ENCODE measurements at regions not wholly inside any gene's neighbourhood (a gene's known extent, or its start where the extent isn't known, plus 50 kb on each side); places are given as distances from the start of the nearest gene placed in this dataset.
"Not testable (repeated sequence)": the region's sequence is repeated elsewhere in the genome, so short reads cannot be mapped to it uniquely, and the experiment has no call there.

- no peak for TF ChIP-seq CTCF (IDR thresholded peaks at IDR 0.05; ENCODE audit: insufficient read depth, low read length, poor library complexity, severe bottlenecking)
- Histone ChIP-seq H3K36me3 (ENCODE audit: control insufficient read depth, insufficient read depth, low read length) (no peaks in the 10 kb centered on the region), H3K27me3 (ENCODE audit: control insufficient read depth, insufficient read depth, low read length) (no peaks in the 10 kb centered on the region), H3K4me3 (ENCODE audit: low read depth, low read length) (no peak overlapping the region)
- DNase-seq (ENCODE audit: low read depth) = no peak
Measured at GRCh38 chr5:163318707-163319106, 118.7 kb upstream of the CCNG1 start.

GRCh38 chr5:163321511-163321910, 115.9 kb upstream of the CCNG1 start:
- H3K36me3 ChIP-seq (ENCODE audit: control insufficient read depth, insufficient read depth, low read length) = no peaks in the 10 kb centered on the region
- H3K27me3 ChIP-seq (ENCODE audit: control insufficient read depth, insufficient read depth, low read length) = no peaks in the 10 kb centered on the region
- DNase-seq (ENCODE audit: low read depth) = no peak
- no peak for TF ChIP-seq CTCF (IDR thresholded peaks at IDR 0.05; ENCODE audit: insufficient read depth, low read length, poor library complexity, severe bottlenecking)
- no peak overlapping the region for H3K4me3 ChIP-seq (ENCODE audit: low read depth, low read length)

- Histone ChIP-seq H3K36me3 (ENCODE audit: control insufficient read depth, insufficient read depth, low read length) (no peaks in the 10 kb centered on the region), H3K27me3 (ENCODE audit: control insufficient read depth, insufficient read depth, low read length) (no peaks in the 10 kb centered on the region), H3K4me3 (ENCODE audit: low read depth, low read length) (no peak overlapping the region)
- DNase-seq (ENCODE audit: low read depth) = no peak
- no peak for TF ChIP-seq CTCF (IDR thresholded peaks at IDR 0.05; ENCODE audit: insufficient read depth, low read length, poor library complexity, severe bottlenecking)
Measured at GRCh38 chr5:163330723-163331668, 106.4 kb upstream of the CCNG1 start.

- H3K27me3 ChIP-seq (ENCODE audit: control insufficient read depth, insufficient read depth, low read length); DNase-seq (ENCODE audit: low read depth); H3K36me3 ChIP-seq (ENCODE audit: control insufficient read depth, insufficient read depth, low read length); H3K4me3 ChIP-seq (ENCODE audit: low read depth, low read length): not testable (repeated sequence)
Measured at GRCh38 chr5:163336074-163336473, 101.3 kb upstream of the CCNG1 start.

GRCh38 chr5:163339148-163339547, 98.2 kb upstream of the CCNG1 start:
- Histone ChIP-seq H3K27me3 (ENCODE audit: control insufficient read depth, insufficient read depth, low read length) (no peaks in the 10 kb centered on the region), H3K4me3 (ENCODE audit: low read depth, low read length) (no peak overlapping the region), H3K36me3 (ENCODE audit: control insufficient read depth, insufficient read depth, low read length) (no peaks in the 10 kb centered on the region)
- TF ChIP-seq CTCF (IDR thresholded peaks at IDR 0.05; ENCODE audit: insufficient read depth, low read length, poor library complexity, severe bottlenecking) = no peak
- no peak for DNase-seq (ENCODE audit: low read depth)

GRCh38 chr5:163340378-163340777, 97.0 kb upstream of the CCNG1 start:
- not testable (repeated sequence) for H3K4me3 ChIP-seq (ENCODE audit: low read depth, low read length); H3K27me3 ChIP-seq (ENCODE audit: control insufficient read depth, insufficient read depth, low read length); H3K36me3 ChIP-seq (ENCODE audit: control insufficient read depth, insufficient read depth, low read length); DNase-seq (ENCODE audit: low read depth)

GRCh38 chr5:163342306-163342705, 95.1 kb upstream of the CCNG1 start:
- H3K27me3 ChIP-seq (ENCODE audit: control insufficient read depth, insufficient read depth, low read length) = no peaks in the 10 kb centered on the region
- TF ChIP-seq CTCF (IDR thresholded peaks at IDR 0.05; ENCODE audit: insufficient read depth, low read length, poor library complexity, severe bottlenecking) = no peak
- no peak for DNase-seq (ENCODE audit: low read depth)
- no peaks in the 10 kb centered on the region for H3K36me3 ChIP-seq (ENCODE audit: control insufficient read depth, insufficient read depth, low read length)
- H3K4me3 ChIP-seq (ENCODE audit: low read depth, low read length) = no peak overlapping the region
